Neural progenitor cell (in vitro differentiated cells): ENCODE measurements at regions not wholly inside any gene's neighbourhood (a gene's known extent, or its start where the extent isn't known, plus 50 kb on each side); places are given as distances from the start of the nearest gene placed in this dataset.

Source experiments
- DNase-seq: peaks from one replicate; pipeline ENCODE4 v3.0.0-alpha.2; 2016; ENCODE audit warnings: low spot score
- H2AFZ ChIP-seq: fragments of 200-600 bp; sonication (generic); replicated peaks from 2 replicates; pipeline ENCODE4 v1.6.1; 2016; ENCODE audit warnings: antibody characterized with exemption
- H3F3A ChIP-seq: fragments of 200-600 bp; sonication (generic); 2 replicates; pipeline ENCODE4 v1.6.1; 2016; ENCODE audit warnings: antibody characterized with exemption, low read depth
- H3K27ac ChIP-seq: fragments of 200-600 bp; sonication (generic); 2 replicates; pipeline ENCODE4 v1.5.1; 2016; ENCODE audit warnings: mild to moderate bottlenecking
- H3K27me3 ChIP-seq: fragments of 200-600 bp; sonication (generic); 2 replicates; pipeline ENCODE4 v1.6.1; 2016; ENCODE audit warnings: mild to moderate bottlenecking, moderate library complexity
- H3K36me3 ChIP-seq: fragments of 200-600 bp; sonication (generic); 2 replicates; pipeline ENCODE4 v1.5.1; 2016
- H3K4me1 ChIP-seq: fragments of 200-600 bp; sonication (generic); 2 replicates; pipeline ENCODE4 v1.6.1; 2016; ENCODE audit warnings: mixed run types
- H3K4me2 ChIP-seq: fragments of 200-600 bp; sonication (generic); 2 replicates; pipeline ENCODE4 v1.6.1; 2016
- H3K4me3 ChIP-seq: fragments of 200-600 bp; sonication (generic); 2 replicates; pipeline ENCODE4 v1.5.1; 2016
- H3K79me2 ChIP-seq: fragments of 200-600 bp; sonication (generic); 2 replicates; pipeline ENCODE4 v1.6.1; 2016; ENCODE audit warnings: low read depth
- H3K9ac ChIP-seq: fragments of 200-600 bp; sonication (generic); 2 replicates; pipeline ENCODE4 v1.6.1; 2016
- H3K9me3 ChIP-seq: fragments of 200-600 bp; sonication (generic); 2 replicates; pipeline ENCODE4 v1.5.1; 2016; ENCODE audit warnings: low read depth
- H4K20me1 ChIP-seq: fragments of 200-600 bp; sonication (generic); 2 replicates; pipeline ENCODE4 v1.6.1; 2016; ENCODE audit warnings: low read depth
- H3K27ac Mint-ChIP-seq: 3 replicates; pipeline ENCODE4 v1.8.0; 2021; ENCODE audit warnings: mixed read lengths
- H3K27me3 Mint-ChIP-seq: 2 replicates; pipeline ENCODE4 v1.8.0; 2022; ENCODE audit warnings: low read depth, mild to moderate bottlenecking, inconsistent platforms, moderate library complexity, mixed read lengths; ENCODE audit not compliant: insufficient read depth
- H3K36me3 Mint-ChIP-seq: 3 replicates; pipeline ENCODE4 v1.8.0; 2021; ENCODE audit warnings: mixed read lengths
- H3K4me1 Mint-ChIP-seq: 3 replicates; pipeline ENCODE4 v1.8.0; 2021; ENCODE audit warnings: mixed read lengths
- H3K4me3 Mint-ChIP-seq: 3 replicates; pipeline ENCODE4 v1.8.0; 2021; ENCODE audit warnings: mild to moderate bottlenecking, moderate library complexity, mixed read lengths
- H3K9me3 Mint-ChIP-seq: 3 replicates; pipeline ENCODE4 v1.8.0; 2020; ENCODE audit warnings: mixed read lengths
- CTCF ChIP-seq: fragments of 200-600 bp; sonication (generic); IDR thresholded peaks from 2 replicates; pipeline ENCODE4 v1.5.1; 2017; ENCODE audit warnings: antibody characterized with exemption, mild to moderate bottlenecking
- EZH2 ChIP-seq: fragments of 200-600 bp; sonication (generic); IDR thresholded peaks from 2 replicates; pipeline ENCODE4 v1.6.1; 2017; ENCODE audit warnings: antibody characterized with exemption, mild to moderate bottlenecking, moderate library complexity
- EZH2phosphoT487 ChIP-seq: fragments of 200-600 bp; sonication (generic); IDR thresholded peaks from 2 replicates; pipeline ENCODE4 v1.6.1; 2017; ENCODE audit warnings: antibody characterized with exemption

GRCh38 chr2:220980966-220981675 lies 591.0 kb downstream of the EPHA4 start:
- H3K9me3 Mint-ChIP-seq, result peaks cover 5% of the 10 kb centered on the region
- no peak overlapping the region for H3K4me3 Mint-ChIP-seq

GRCh38 chr2:220981926-220982325 lies 590.2 kb downstream of the EPHA4 start:
- TF ChIP-seq EZH2phosphoT487, result no peak
- TF ChIP-seq CTCF, result no peak
- no peak for TF ChIP-seq EZH2
- Histone ChIP-seq H3K27ac (no peak overlapping the region), H3K27me3 (no peaks in the 10 kb centered on the region), H2AFZ (no peak overlapping the region), H3K79me2 (no peaks in the 10 kb centered on the region), H4K20me1 (no peaks in the 10 kb centered on the region), H3K36me3 (no peaks in the 10 kb centered on the region), H3K9ac (no peak overlapping the region), H3K9me3 (no peaks in the 10 kb centered on the region), H3K4me2 (no peak overlapping the region), H3K4me3 (no peak overlapping the region), H3K4me1 (no peaks in the 10 kb centered on the region), H3F3A (no peaks in the 10 kb centered on the region)
- peaks cover 5% of the 10 kb centered on the region for H3K9me3 Mint-ChIP-seq
- H3K4me1 Mint-ChIP-seq, result peaks cover 3% of the 10 kb centered on the region
- no peak overlapping the region for H3K27ac Mint-ChIP-seq
- no peak overlapping the region for H3K4me3 Mint-ChIP-seq
- DNase-seq, result no peak
- no peaks in the 10 kb centered on the region for H3K36me3 Mint-ChIP-seq
- peaks cover 5% of the 10 kb centered on the region for H3K27me3 Mint-ChIP-seq

More at GRCh38 chr2:220980966-220981675, 591.0 kb downstream of the EPHA4 start:
- Mint-ChIP-seq H3K27me3 (peaks cover 5% of the 10 kb centered on the region), H3K36me3 (no peaks in the 10 kb centered on the region), H3K4me1 (peaks cover 3% of the 10 kb centered on the region), H3K27ac (no peak overlapping the region)
- H3K4me3 ChIP-seq, result no peak overlapping the region
- no peaks in the 10 kb centered on the region for H4K20me1 ChIP-seq
- no peaks in the 10 kb centered on the region for H3F3A ChIP-seq
- H3K4me2 ChIP-seq, result no peak overlapping the region
- H3K27ac ChIP-seq, result no peak overlapping the region
- no peaks in the 10 kb centered on the region for H3K36me3 ChIP-seq
- no peaks in the 10 kb centered on the region for H3K79me2 ChIP-seq
- no peak for TF ChIP-seq EZH2
- TF ChIP-seq EZH2phosphoT487, result no peak
- no peak for TF ChIP-seq CTCF
- H3K4me1 ChIP-seq, result no peaks in the 10 kb centered on the region
- no peaks in the 10 kb centered on the region for H3K9me3 ChIP-seq
- no peak overlapping the region for H3K9ac ChIP-seq
- no peak for DNase-seq
- H2AFZ ChIP-seq, result no peak overlapping the region
- no peaks in the 10 kb centered on the region for H3K27me3 ChIP-seq

GRCh38 chr2:220985561-220985960 lies 586.5 kb downstream of the EPHA4 start:
- no peaks in the 10 kb centered on the region for H3K9me3 ChIP-seq
- Mint-ChIP-seq H3K36me3 (no peaks in the 10 kb centered on the region), H3K4me3 (no peak overlapping the region), H3K27ac (no peak overlapping the region), H3K9me3 (peaks cover 2% of the 10 kb centered on the region), H3K4me1 (peaks cover 3% of the 10 kb centered on the region), H3K27me3 (peaks cover 5% of the 10 kb centered on the region)
- no peak overlapping the region for H3K4me2 ChIP-seq
- no peak for DNase-seq
- no peak for TF ChIP-seq EZH2
- TF ChIP-seq CTCF, result no peak
- no peak for TF ChIP-seq EZH2phosphoT487
- H3K27me3 ChIP-seq, result no peaks in the 10 kb centered on the region
- H3K4me1 ChIP-seq, result no peaks in the 10 kb centered on the region
- H3F3A ChIP-seq, result no peaks in the 10 kb centered on the region
- no peaks in the 10 kb centered on the region for H4K20me1 ChIP-seq
- H3K27ac ChIP-seq, result no peak overlapping the region
- peak overlapping the region; percentile 18 for H2AFZ ChIP-seq
- H3K4me3 ChIP-seq, result no peak overlapping the region
- H3K9ac ChIP-seq, result no peak overlapping the region
- H3K36me3 ChIP-seq, result no peaks in the 10 kb centered on the region
- H3K79me2 ChIP-seq, result no peaks in the 10 kb centered on the region
